ENCODE measurements at regions not wholly inside any gene's neighbourhood (a gene's known extent, or its start where the extent isn't known, plus 50 kb on each side); places are given as distances from the start of the nearest gene placed in this dataset.

GRCh38 chr2:17426743-17427142, 91.5 kb downstream of the RAD51AP2 start:
- no peak overlapping the region for H3K27ac ChIP-seq
- no peak for TF ChIP-seq CTCF (IDR thresholded peaks at IDR 0.05)
- TF ChIP-seq POLR2A (IDR thresholded peaks at IDR 0.05) = no peak
- no peak for TF ChIP-seq POLR2AphosphoS5 (IDR thresholded peaks at IDR 0.05)
- no peaks in the 10 kb centered on the region for H3K27me3 ChIP-seq (replicated peaks; ENCODE audit: insufficient read depth)
- no peak overlapping the region for H3K4me3 ChIP-seq
- no peaks in the 10 kb centered on the region for H3K36me3 ChIP-seq
- 3% methylated on average over 1 of the region's 1 CpG for WGBS
- H3K4me1 ChIP-seq (replicated peaks) = no peaks in the 10 kb centered on the region
- H3K9me3 ChIP-seq = no peaks in the 10 kb centered on the region
- peak; percentile 27 for DNase-seq (ENCODE audit: low spot score)
- intact Hi-C loops (cut with DNase I) = no loop called here

GRCh38 chr2:17422061-17422460, 96.2 kb downstream of the RAD51AP2 start:
- Histone ChIP-seq H3K4me1 (replicated peaks) (no peaks in the 10 kb centered on the region), H3K9me3 (no peaks in the 10 kb centered on the region), H3K27me3 (replicated peaks; ENCODE audit: insufficient read depth) (no peaks in the 10 kb centered on the region), H3K27ac (no peak overlapping the region), H3K36me3 (no peaks in the 10 kb centered on the region), H3K4me3 (no peak overlapping the region)
- TF ChIP-seq POLR2AphosphoS5 (IDR thresholded peaks at IDR 0.05) (no peak), POLR2A (IDR thresholded peaks at IDR 0.05) (no peak), CTCF (IDR thresholded peaks at IDR 0.05) (no peak)
- DNase-seq (ENCODE audit: low spot score) = no peak
- intact Hi-C loops (cut with DNase I) = no loop called here

- DNase-seq (ENCODE audit: low spot score) = peak; percentile 49
- WGBS = 59% methylated on average over 3 of the region's 3 CpGs
- Histone ChIP-seq H3K36me3 (no peaks in the 10 kb centered on the region), H3K9me3 (no peaks in the 10 kb centered on the region), H3K27me3 (replicated peaks; ENCODE audit: insufficient read depth) (no peaks in the 10 kb centered on the region), H3K4me3 (no peak overlapping the region), H3K4me1 (replicated peaks) (no peaks in the 10 kb centered on the region), H3K27ac (no peak overlapping the region)
- intact Hi-C loops (cut with DNase I) = no loop called here
- no peak for TF ChIP-seq POLR2AphosphoS5 (IDR thresholded peaks at IDR 0.05)
- TF ChIP-seq POLR2A (IDR thresholded peaks at IDR 0.05) = no peak
- no peak for TF ChIP-seq CTCF (IDR thresholded peaks at IDR 0.05)
Measured at GRCh38 chr2:17416884-17417391, 101.3 kb downstream of the RAD51AP2 start.

GRCh38 chr2:17413036-17413435, 105.2 kb downstream of the RAD51AP2 start:
- H3K4me3 ChIP-seq = no peak overlapping the region
- no peaks in the 10 kb centered on the region for H3K27me3 ChIP-seq (replicated peaks; ENCODE audit: insufficient read depth)
- intact Hi-C loops (cut with DNase I) = no loop called here
- H3K9me3 ChIP-seq = no peaks in the 10 kb centered on the region
- H3K27ac ChIP-seq = no peak overlapping the region
- no peaks in the 10 kb centered on the region for H3K36me3 ChIP-seq
- 74% methylated on average over 1 of the region's 1 CpG for WGBS
- H3K4me1 ChIP-seq (replicated peaks) = no peaks in the 10 kb centered on the region
- no peak for DNase-seq (ENCODE audit: low spot score)
- TF ChIP-seq POLR2A (IDR thresholded peaks at IDR 0.05) = no peak

- no peaks in the 10 kb centered on the region for H3K4me1 ChIP-seq (replicated peaks)
- WGBS = 53% methylated on average over 1 of the region's 1 CpG
- no peak overlapping the region for H3K27ac ChIP-seq
- no peaks in the 10 kb centered on the region for H3K36me3 ChIP-seq
- no peak for TF ChIP-seq CTCF (IDR thresholded peaks at IDR 0.05)
- TF ChIP-seq POLR2A (IDR thresholded peaks at IDR 0.05) = no peak
- TF ChIP-seq POLR2AphosphoS5 (IDR thresholded peaks at IDR 0.05) = no peak
- H3K4me3 ChIP-seq = no peak overlapping the region
- intact Hi-C loops (cut with DNase I) = no loop called here
- no peaks in the 10 kb centered on the region for H3K27me3 ChIP-seq (replicated peaks; ENCODE audit: insufficient read depth)
- H3K9me3 ChIP-seq = no peaks in the 10 kb centered on the region
- DNase-seq (ENCODE audit: low spot score) = no peak
Measured at GRCh38 chr2:17401096-17401495, 117.1 kb downstream of the RAD51AP2 start.

Data from prostate gland (tissue), 2 donors.